ENCODE measurements at regions not wholly inside any gene's neighbourhood (a gene's known extent, or its start where the extent isn't known, plus 50 kb on each side); places are given as distances from the start of the nearest gene placed in this dataset.

DNA sequence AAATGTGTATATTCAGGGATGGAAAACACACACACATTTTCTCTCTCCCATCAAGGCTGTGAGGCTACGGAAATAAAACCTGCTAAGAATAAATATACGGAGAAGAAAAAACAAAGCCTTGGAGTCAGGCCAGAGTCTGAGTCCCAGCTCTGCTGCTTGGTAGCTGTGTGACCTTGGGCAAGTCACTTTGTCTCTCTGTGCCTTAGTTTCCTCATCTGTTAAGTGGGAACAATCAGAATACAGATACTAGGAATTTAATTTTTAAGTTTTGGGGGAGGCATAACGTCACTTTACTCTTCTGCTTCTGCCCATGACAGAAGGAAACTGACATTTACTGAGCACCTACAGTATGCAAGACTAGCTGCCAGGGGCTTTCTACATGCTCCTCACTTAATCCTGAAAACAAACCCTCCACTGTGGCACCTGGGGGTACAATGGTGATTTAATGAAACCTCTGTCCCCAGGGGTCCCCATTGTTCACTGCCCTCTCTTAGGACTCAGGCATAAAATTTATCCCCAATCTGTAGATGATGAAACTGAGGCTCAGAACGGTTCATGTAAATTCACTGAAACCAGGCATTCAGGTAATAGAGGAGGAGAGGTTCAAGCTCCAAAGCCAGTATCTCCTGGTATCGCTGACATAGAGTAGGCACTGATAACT, 131.9 kb upstream of the SERPIND1 start:
- Histone ChIP-seq H3K27ac (replicated peaks in 1 of 4) (no peak overlapping the region), H3K4me3 (no peak overlapping the region), H3K9me3 (peaks cover 0 to 5% (median 0%) of the 10 kb centered on the region in 4 donors), H3K36me3 (no peaks in the 10 kb centered on the region), H3K4me1 (no peaks in the 10 kb centered on the region), H3K27me3 (peaks cover 0 to 19% (median 0%) of the 10 kb centered on the region in 4 donors)
- intact Hi-C loops (cut with DNase I), result no loop called here
- WGBS, result 66% methylated on average over 4 of the region's 5 CpGs
- DNase-seq (ENCODE audit: extremely low spot score), result no peak
- TF ChIP-seq EP300 (IDR thresholded peaks at IDR 0.05), result no peak
- TF ChIP-seq POLR2AphosphoS5 (IDR thresholded peaks at IDR 0.05), result no peak
- TF ChIP-seq, protein P1, sequence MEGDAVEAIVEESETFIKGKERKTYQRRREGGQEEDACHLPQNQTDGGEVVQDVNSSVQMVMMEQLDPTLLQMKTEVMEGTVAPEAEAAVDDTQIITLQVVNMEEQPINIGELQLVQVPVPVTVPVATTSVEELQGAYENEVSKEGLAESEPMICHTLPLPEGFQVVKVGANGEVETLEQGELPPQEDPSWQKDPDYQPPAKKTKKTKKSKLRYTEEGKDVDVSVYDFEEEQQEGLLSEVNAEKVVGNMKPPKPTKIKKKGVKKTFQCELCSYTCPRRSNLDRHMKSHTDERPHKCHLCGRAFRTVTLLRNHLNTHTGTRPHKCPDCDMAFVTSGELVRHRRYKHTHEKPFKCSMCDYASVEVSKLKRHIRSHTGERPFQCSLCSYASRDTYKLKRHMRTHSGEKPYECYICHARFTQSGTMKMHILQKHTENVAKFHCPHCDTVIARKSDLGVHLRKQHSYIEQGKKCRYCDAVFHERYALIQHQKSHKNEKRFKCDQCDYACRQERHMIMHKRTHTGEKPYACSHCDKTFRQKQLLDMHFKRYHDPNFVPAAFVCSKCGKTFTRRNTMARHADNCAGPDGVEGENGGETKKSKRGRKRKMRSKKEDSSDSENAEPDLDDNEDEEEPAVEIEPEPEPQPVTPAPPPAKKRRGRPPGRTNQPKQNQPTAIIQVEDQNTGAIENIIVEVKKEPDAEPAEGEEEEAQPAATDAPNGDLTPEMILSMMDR (IDR thresholded peaks at IDR 0.05), result no peak
- TF ChIP-seq POLR2A (IDR thresholded peaks at IDR 0.05; ENCODE audit: low read depth), result no peak

DNA sequence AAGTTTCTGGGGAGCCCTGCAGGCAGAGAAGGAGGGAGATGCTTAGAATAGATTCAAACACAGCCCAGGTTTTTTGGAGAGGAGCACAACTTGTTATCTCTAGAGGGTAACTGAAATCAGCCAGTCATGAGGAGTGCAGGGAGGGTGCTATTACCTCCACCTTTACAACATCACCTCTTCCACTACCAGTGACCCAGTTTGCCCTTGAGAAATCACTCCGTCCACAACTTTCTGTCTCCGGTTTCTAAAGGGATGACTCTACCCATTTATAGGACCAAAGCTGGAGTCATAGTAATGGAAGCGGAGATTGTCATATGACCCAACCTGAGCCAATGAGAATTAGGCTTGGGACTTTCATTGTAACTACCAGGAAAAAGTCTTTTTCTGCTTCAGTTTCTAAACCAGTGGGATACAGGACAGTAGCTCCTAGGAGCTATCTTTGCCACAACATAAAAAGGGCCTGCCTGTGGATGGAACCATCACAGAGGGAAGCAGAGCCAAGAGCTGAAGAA, 131.2 kb upstream of the SERPIND1 start:
- no peaks in the 10 kb centered on the region for H3K36me3 ChIP-seq
- peaks cover 0 to 18% (median 0%) of the 10 kb centered on the region in 4 donors for H3K27me3 ChIP-seq
- H3K9me3 ChIP-seq, result peaks cover 0 to 5% (median 0%) of the 10 kb centered on the region in 4 donors
- no peak overlapping the region for H3K27ac ChIP-seq (replicated peaks in 1 of 4)
- 94% methylated on average over 3 of the region's 3 CpGs for WGBS
- intact Hi-C loops (cut with DNase I), result no loop called here
- no peaks in the 10 kb centered on the region for H3K4me1 ChIP-seq
- DNase-seq (ENCODE audit: extremely low spot score), result no peak
- TF ChIP-seq EP300 (IDR thresholded peaks at IDR 0.05), result no peak
- no peak for TF ChIP-seq POLR2AphosphoS5 (IDR thresholded peaks at IDR 0.05)
- TF ChIP-seq, protein P1 (IDR thresholded peaks at IDR 0.05), result no peak
- TF ChIP-seq POLR2A (IDR thresholded peaks at IDR 0.05; ENCODE audit: low read depth), result no peak
- H3K4me3 ChIP-seq, result no peak overlapping the region

DNA sequence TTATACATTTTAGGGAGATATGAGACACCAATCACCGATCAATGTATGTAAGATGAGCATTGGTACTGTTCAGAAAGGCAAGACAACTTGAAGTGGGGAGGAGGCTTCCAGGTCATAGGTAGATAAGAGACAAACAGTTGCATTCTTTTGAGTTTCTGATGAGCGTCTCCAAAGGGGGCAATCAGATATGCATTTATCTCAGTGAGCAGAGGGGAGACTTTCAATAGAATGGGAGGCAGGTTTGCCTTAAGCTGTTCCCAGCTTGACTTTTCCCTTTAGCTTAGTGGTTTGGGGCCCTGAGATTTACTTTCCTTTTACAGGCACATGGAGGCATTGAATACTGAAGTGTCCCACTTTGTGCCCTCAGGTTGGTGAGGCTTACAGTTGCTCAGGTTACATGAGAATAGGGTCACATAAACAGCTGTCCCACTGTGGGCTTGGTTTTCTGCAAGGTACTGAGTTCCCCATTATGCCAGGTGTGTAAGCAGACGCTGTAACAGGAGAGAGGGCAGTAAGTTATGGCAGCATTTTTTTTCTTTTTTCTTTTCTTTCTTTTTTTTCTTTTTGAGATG, 129.8 kb upstream of the SERPIND1 start:
- 92% methylated on average over 3 of the region's 3 CpGs for WGBS
- H3K4me3 ChIP-seq, result no peak overlapping the region
- intact Hi-C loops (cut with DNase I), result no loop called here
- H3K27me3 ChIP-seq, result peaks cover 0 to 17% (median 0%) of the 10 kb centered on the region in 4 donors
- no peaks in the 10 kb centered on the region for H3K36me3 ChIP-seq
- peaks cover 0 to 5% (median 0%) of the 10 kb centered on the region in 4 donors for H3K9me3 ChIP-seq
- no peak for TF ChIP-seq POLR2A (IDR thresholded peaks at IDR 0.05; ENCODE audit: low read depth)
- no peak for TF ChIP-seq POLR2AphosphoS5 (IDR thresholded peaks at IDR 0.05)
- TF ChIP-seq, protein P1 (IDR thresholded peaks at IDR 0.05), result no peak
- no peaks in the 10 kb centered on the region for H3K4me1 ChIP-seq
- H3K27ac ChIP-seq (replicated peaks in 1 of 4), result no peak overlapping the region
- no peak for DNase-seq (ENCODE audit: extremely low spot score)

DNA sequence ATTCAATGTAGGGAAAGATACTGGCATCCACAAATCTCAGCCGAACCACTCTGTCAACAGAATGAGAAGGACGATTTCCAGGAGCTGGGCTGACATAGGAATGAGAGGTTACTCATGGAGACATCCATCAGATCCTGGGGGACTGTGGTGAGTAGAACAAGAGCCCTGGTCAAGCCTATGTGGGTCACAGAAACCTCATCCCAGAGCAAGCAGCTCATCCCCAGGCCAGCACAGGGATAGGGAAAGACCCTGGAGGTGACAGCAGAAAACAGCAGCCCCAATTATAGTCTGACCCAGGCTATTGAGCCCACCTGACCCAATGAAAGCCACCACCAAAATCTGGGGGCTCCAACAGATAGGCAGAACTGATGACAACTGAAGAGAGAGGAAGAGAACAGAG, 128.0 kb upstream of the SERPIND1 start:
- peaks cover 0 to 4% (median 0%) of the 10 kb centered on the region in 4 donors for H3K27me3 ChIP-seq
- no peak for DNase-seq (ENCODE audit: extremely low spot score)
- no peaks in the 10 kb centered on the region for H3K9me3 ChIP-seq
- 82% methylated on average over 2 of the region's 2 CpGs for WGBS
- H3K27ac ChIP-seq (replicated peaks in 1 of 4), result no peak overlapping the region
- intact Hi-C loops (cut with DNase I), result no loop called here
- H3K4me3 ChIP-seq, result no peak overlapping the region
- H3K4me1 ChIP-seq, result no peaks in the 10 kb centered on the region
- TF ChIP-seq POLR2A (IDR thresholded peaks at IDR 0.05; ENCODE audit: low read depth) (no peak), EP300 (IDR thresholded peaks at IDR 0.05) (no peak), POLR2AphosphoS5 (IDR thresholded peaks at IDR 0.05) (no peak)
- TF ChIP-seq, protein P1 (IDR thresholded peaks at IDR 0.05), result no peak
- H3K36me3 ChIP-seq, result no peaks in the 10 kb centered on the region

Measured in esophagus muscularis mucosa (tissue), 4 donors.